ENCODE measurements at regions not wholly inside any gene's neighbourhood (a gene's known extent, or its start where the extent isn't known, plus 50 kb on each side); places are given as distances from the start of the nearest gene placed in this dataset.
A peak's percentile ranks its signal among the peaks of the same experiment; 100 is the strongest.

GRCh38 chr12:20300457-20300856, 67.9 kb upstream of the PDE3A start:
- DNase-seq (no peak), ATAC-seq (no peak)
- intact Hi-C loops (cut with DNase I): no loop called here
- H3K27ac ChIP-seq (ENCODE audit: low read length): no peak overlapping the region
- H3K4me1 ChIP-seq (ENCODE audit: control insufficient read depth, insufficient read depth, low read length): peaks cover 1% of the 10 kb centered on the region
- WGBS: 75% methylated on average over 7 of the region's 7 CpGs
- H3K9me3 ChIP-seq (ENCODE audit: control insufficient read depth, low read length): no peaks in the 10 kb centered on the region
- H3K4me3 ChIP-seq (ENCODE audit: low read length): no peak overlapping the region
- H3K27me3 ChIP-seq (ENCODE audit: control insufficient read depth, insufficient read depth): no peaks in the 10 kb centered on the region

GRCh38 chr12:20305470-20305869, 62.9 kb upstream of the PDE3A start:
- ATAC-seq: no peak
- WGBS: over 99% methylated on average over 3 of the region's 3 CpGs

GRCh38 chr12:20309504-20310148, 58.7 kb upstream of the PDE3A start:
- WGBS: 35% methylated on average over 4 of the region's 4 CpGs
- Histone ChIP-seq H3K4me1 (ENCODE audit: control insufficient read depth, insufficient read depth, low read length) (no peaks in the 10 kb centered on the region), H3K4me3 (ENCODE audit: low read length) (no peak overlapping the region), H3K9me3 (ENCODE audit: control insufficient read depth, low read length) (no peaks in the 10 kb centered on the region), H3K27me3 (ENCODE audit: control insufficient read depth, insufficient read depth) (no peaks in the 10 kb centered on the region), H3K27ac (ENCODE audit: low read length) (peak overlapping the region; percentile 6)
- ATAC-seq: peak; percentile 84 to 88
- intact Hi-C loops (cut with DNase I): no loop called here
- DNase-seq: peak; percentile 47 to 85 (median 77)

More at GRCh38 chr12:20305470-20305869, 62.9 kb upstream of the PDE3A start:
- Histone ChIP-seq H3K27me3 (ENCODE audit: control insufficient read depth, insufficient read depth) (no peaks in the 10 kb centered on the region), H3K9me3 (ENCODE audit: control insufficient read depth, low read length) (no peaks in the 10 kb centered on the region), H3K4me3 (ENCODE audit: low read length) (no peak overlapping the region), H3K4me1 (ENCODE audit: control insufficient read depth, insufficient read depth, low read length) (no peaks in the 10 kb centered on the region), H3K27ac (ENCODE audit: low read length) (no peak overlapping the region)
- intact Hi-C loops (cut with DNase I): no loop called here
- DNase-seq: no peak

GRCh38 chr12:20314328-20314727, 54.0 kb upstream of the PDE3A start:
- Histone ChIP-seq H3K27me3 (ENCODE audit: control insufficient read depth, insufficient read depth) (no peaks in the 10 kb centered on the region), H3K27ac (ENCODE audit: low read length) (no peak overlapping the region), H3K4me3 (ENCODE audit: low read length) (no peak overlapping the region), H3K4me1 (ENCODE audit: control insufficient read depth, insufficient read depth, low read length) (no peaks in the 10 kb centered on the region), H3K9me3 (ENCODE audit: control insufficient read depth, low read length) (no peaks in the 10 kb centered on the region)
- 48% methylated on average over 2 of the region's 2 CpGs for WGBS
- intact Hi-C loops (cut with DNase I): no loop called here
- ATAC-seq (peak; percentile 55 to 75), DNase-seq (no peak)

GRCh38 chr12:20317554-20317953, 50.8 kb upstream of the PDE3A start:
- no peaks in the 10 kb centered on the region for H3K4me1 ChIP-seq (ENCODE audit: control insufficient read depth, insufficient read depth, low read length)
- 94% methylated on average over 4 of the region's 4 CpGs for whole genome bisulfite sequencing
- H3K4me3 ChIP-seq (ENCODE audit: low read length): no peak overlapping the region
- ATAC-seq: no peak
- intact Hi-C loops (cut with DNase I): no loop called here
- no peaks in the 10 kb centered on the region for H3K27me3 ChIP-seq (ENCODE audit: control insufficient read depth, insufficient read depth)
- no peaks in the 10 kb centered on the region for H3K9me3 ChIP-seq (ENCODE audit: control insufficient read depth, low read length)
- no peak for DNase-seq
- no peak overlapping the region for H3K27ac ChIP-seq (ENCODE audit: low read length)
